Vagina (tissue), 2 donors: ENCODE measurements at regions not wholly inside any gene's neighbourhood (a gene's known extent, or its start where the extent isn't known, plus 50 kb on each side); places are given as distances from the start of the nearest gene placed in this dataset.

ENCODE experiments used
- DNase-seq, 2 donors: peaks; one replicate each; pipeline ENCODE4 v3.0.0-alpha.2; 2017; ENCODE audit errors: extremely low spot score in 2 of 2
- H3K27ac ChIP-seq: fragments of 200-600 bp; sonication (generic); one replicate; pipeline ENCODE4 v1.5.1; 2019
- H3K27me3 ChIP-seq: fragments of 200-600 bp; sonication (generic); one replicate; pipeline ENCODE4 v1.5.1; 2019
- H3K36me3 ChIP-seq, 2 donors: fragments of 200-600 bp; sonication (generic); one replicate each; pipeline ENCODE4 v1.5.1; 2017 to 2019
- H3K4me1 ChIP-seq: fragments of 200-600 bp; sonication (generic); one replicate; pipeline ENCODE4 v1.5.1; 2019
- H3K4me3 ChIP-seq, 2 donors: fragments of 200-600 bp; sonication (generic); 1 replicate in 1 of 2; 2 replicates in 1 of 2; pipeline ENCODE4 v1.5.1; 2016 to 2019
- H3K9me3 ChIP-seq: fragments of 200-600 bp; sonication (generic); one replicate; pipeline ENCODE4 v1.5.1; 2019
- POLR2A ChIP-seq, 2 donors: fragments of 450-650 bp; IDR thresholded peaks; one replicate each; pipeline ENCODE4 v1.6.1; 2017; ENCODE audit warnings: antibody characterized with exemption in 2 of 2, mild to moderate bottlenecking in 2 of 2, moderate library complexity in 2 of 2
- POLR2AphosphoS5 ChIP-seq, 2 donors: sonication (generic); formaldehyde crosslinking; IDR thresholded peaks; one replicate each; pipeline ENCODE4 v1.9.0; 2017; ENCODE audit warnings: antibody characterized with exemption in 2 of 2, mild to moderate bottlenecking in 2 of 2, low read depth in 1 of 2; ENCODE audit not compliant: insufficient read depth in 1 of 2
- intact Hi-C: fragments of 100-400 bp; cut with DNase I; formaldehyde crosslinking; loops from one replicate; pipeline ENCODE4 v1.15.1; 2023
- TF ChIP-seq, protein P1 (sequence below), 3 experiments: fragments of 450-650 bp in 2 of 3; fragments of 200-600 bp in 1 of 3; sonication (generic) in 1 of 3; IDR thresholded peaks; one replicate each; pipeline ENCODE4 v1.5.1; 2017 to 2019; ENCODE audit warnings: antibody characterized with exemption in 3 of 3, mild to moderate bottlenecking in 2 of 3, moderate library complexity in 2 of 3

DNA sequence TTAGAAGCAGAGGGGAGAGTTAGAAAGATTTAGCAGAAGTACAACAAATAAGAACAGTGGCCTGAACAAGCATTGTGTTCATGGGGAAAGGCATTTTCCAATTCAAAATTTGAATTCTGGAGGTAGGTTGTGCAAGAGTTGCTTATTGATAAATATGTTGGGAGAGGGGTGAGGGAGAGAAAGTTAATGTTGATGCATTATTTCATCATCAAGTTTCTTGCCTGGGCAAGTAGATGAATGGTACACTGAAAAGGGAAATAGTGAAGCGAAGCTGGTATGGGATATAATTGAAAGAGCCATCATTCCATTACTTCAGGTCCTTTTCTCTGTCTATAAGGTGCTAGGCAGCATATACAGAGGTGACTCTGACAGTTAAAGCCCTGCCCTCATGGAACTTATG, 288.9 kb upstream of the GBE1 start:
- Histone ChIP-seq H3K9me3 (no peaks in the 10 kb centered on the region), H3K4me1 (no peaks in the 10 kb centered on the region), H3K27me3 (no peaks in the 10 kb centered on the region), H3K36me3 (no peaks in the 10 kb centered on the region), H3K4me3 (no peak overlapping the region), H3K27ac (no peak overlapping the region)
- intact Hi-C loops: no loop called here
- no peak for DNase-seq
- TF ChIP-seq POLR2AphosphoS5 (IDR thresholded peaks at IDR 0.05; ENCODE audit: insufficient read depth in 1 of 2, low read depth in 1 of 2): no peak
- TF ChIP-seq, protein P1, sequence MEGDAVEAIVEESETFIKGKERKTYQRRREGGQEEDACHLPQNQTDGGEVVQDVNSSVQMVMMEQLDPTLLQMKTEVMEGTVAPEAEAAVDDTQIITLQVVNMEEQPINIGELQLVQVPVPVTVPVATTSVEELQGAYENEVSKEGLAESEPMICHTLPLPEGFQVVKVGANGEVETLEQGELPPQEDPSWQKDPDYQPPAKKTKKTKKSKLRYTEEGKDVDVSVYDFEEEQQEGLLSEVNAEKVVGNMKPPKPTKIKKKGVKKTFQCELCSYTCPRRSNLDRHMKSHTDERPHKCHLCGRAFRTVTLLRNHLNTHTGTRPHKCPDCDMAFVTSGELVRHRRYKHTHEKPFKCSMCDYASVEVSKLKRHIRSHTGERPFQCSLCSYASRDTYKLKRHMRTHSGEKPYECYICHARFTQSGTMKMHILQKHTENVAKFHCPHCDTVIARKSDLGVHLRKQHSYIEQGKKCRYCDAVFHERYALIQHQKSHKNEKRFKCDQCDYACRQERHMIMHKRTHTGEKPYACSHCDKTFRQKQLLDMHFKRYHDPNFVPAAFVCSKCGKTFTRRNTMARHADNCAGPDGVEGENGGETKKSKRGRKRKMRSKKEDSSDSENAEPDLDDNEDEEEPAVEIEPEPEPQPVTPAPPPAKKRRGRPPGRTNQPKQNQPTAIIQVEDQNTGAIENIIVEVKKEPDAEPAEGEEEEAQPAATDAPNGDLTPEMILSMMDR (IDR thresholded peaks at IDR 0.05): no peak
- no peak for TF ChIP-seq POLR2A (IDR thresholded peaks at IDR 0.05)

GRCh38 chr3:82048711-82049110, 287.3 kb upstream of the GBE1 start:
- intact Hi-C loops: no loop called here
- H3K27ac ChIP-seq: no peak overlapping the region
- no peaks in the 10 kb centered on the region for H3K9me3 ChIP-seq
- H3K4me1 ChIP-seq: no peaks in the 10 kb centered on the region
- H3K36me3 ChIP-seq: no peaks in the 10 kb centered on the region
- TF ChIP-seq POLR2AphosphoS5 (IDR thresholded peaks at IDR 0.05; ENCODE audit: insufficient read depth in 1 of 2, low read depth in 1 of 2): no peak
- TF ChIP-seq, protein P1 (IDR thresholded peaks at IDR 0.05): no peak
- no peak for TF ChIP-seq POLR2A (IDR thresholded peaks at IDR 0.05)
- H3K27me3 ChIP-seq: no peaks in the 10 kb centered on the region
- H3K4me3 ChIP-seq: no peak overlapping the region
- no peak for DNase-seq

DNA sequence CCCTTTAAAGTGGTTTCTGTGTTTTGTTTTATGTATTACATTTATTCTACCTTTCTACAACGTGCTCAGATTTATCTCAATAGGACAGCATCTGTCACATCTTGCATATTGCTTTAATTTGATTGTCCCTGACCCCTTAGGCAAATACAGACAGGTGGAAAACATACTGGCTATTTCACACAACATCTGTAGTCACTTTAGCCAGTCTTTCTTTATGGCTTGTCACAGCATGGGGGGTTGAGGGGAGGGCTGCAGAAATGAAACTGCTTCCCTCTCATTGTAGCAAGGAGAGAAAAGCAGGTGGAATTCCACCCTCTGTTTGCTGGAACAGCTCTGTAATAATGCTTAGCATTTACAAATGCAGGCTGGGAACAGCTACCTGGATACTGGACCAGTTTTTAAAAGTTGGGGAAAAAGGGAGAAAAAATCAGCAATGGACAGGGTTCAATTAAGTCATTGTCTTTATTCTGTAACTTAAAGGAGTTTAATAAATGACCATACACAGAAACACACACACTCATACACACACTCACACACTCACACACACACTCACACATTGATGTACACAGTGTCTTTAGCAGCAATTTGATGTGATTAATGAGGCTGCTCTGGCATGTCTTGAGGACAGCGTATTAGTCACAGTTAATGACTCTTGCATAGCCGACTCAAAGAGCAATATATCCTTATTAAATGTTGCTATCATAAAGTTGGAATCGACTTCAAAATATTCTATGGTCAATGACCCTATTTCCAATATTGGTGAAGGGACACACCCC, 283.7 kb upstream of the GBE1 start:
- H3K27ac ChIP-seq: no peak overlapping the region
- H3K9me3 ChIP-seq: no peaks in the 10 kb centered on the region
- TF ChIP-seq POLR2AphosphoS5 (IDR thresholded peaks at IDR 0.05; ENCODE audit: insufficient read depth in 1 of 2, low read depth in 1 of 2): no peak
- TF ChIP-seq, protein P1 (IDR thresholded peaks at IDR 0.05): no peak
- no peak for TF ChIP-seq POLR2A (IDR thresholded peaks at IDR 0.05)
- no peaks in the 10 kb centered on the region for H3K36me3 ChIP-seq
- no peak overlapping the region for H3K4me3 ChIP-seq
- intact Hi-C loops: no loop called here
- H3K27me3 ChIP-seq: no peaks in the 10 kb centered on the region
- no peaks in the 10 kb centered on the region for H3K4me1 ChIP-seq
- no peak for DNase-seq

DNA sequence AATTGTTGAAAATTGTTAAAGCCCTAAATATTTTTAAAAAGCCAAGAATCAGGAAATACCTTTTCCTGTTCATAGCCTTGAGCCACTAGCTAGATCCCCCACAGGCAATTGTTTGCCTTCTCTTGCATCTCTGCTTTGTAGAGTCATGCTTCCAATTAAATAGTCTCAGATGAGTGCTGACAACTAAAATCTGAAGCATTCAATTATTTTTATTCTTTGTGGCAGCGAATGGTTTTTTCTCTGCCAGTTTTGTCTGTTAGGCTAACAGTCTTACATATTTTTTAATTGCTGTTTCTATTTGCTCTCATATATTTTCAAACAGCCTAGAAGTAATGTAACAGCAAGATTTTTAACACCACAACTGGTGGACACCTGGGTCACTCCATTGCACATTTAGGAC, 277.1 kb upstream of the GBE1 start:
- H3K27ac ChIP-seq: no peak overlapping the region
- intact Hi-C loops: no loop called here
- H3K27me3 ChIP-seq: no peaks in the 10 kb centered on the region
- TF ChIP-seq POLR2AphosphoS5 (IDR thresholded peaks at IDR 0.05; ENCODE audit: insufficient read depth in 1 of 2, low read depth in 1 of 2) (no peak), POLR2A (IDR thresholded peaks at IDR 0.05) (no peak)
- TF ChIP-seq, protein P1 (IDR thresholded peaks at IDR 0.05): no peak
- no peaks in the 10 kb centered on the region for H3K36me3 ChIP-seq
- no peak for DNase-seq
- no peak overlapping the region for H3K4me3 ChIP-seq
- no peaks in the 10 kb centered on the region for H3K4me1 ChIP-seq
- H3K9me3 ChIP-seq: no peaks in the 10 kb centered on the region

GRCh38 chr3:82033186-82033585, 271.7 kb upstream of the GBE1 start:
- no peak overlapping the region for H3K4me3 ChIP-seq
- H3K9me3 ChIP-seq: no peaks in the 10 kb centered on the region
- no peaks in the 10 kb centered on the region for H3K27me3 ChIP-seq
- no peak overlapping the region for H3K27ac ChIP-seq
- DNase-seq: no peak
- TF ChIP-seq POLR2A (IDR thresholded peaks at IDR 0.05): no peak
- no peak for TF ChIP-seq POLR2AphosphoS5 (IDR thresholded peaks at IDR 0.05; ENCODE audit: insufficient read depth in 1 of 2, low read depth in 1 of 2)
- TF ChIP-seq, protein P1 (IDR thresholded peaks at IDR 0.05): no peak
- H3K36me3 ChIP-seq: no peaks in the 10 kb centered on the region
- H3K4me1 ChIP-seq: no peaks in the 10 kb centered on the region
- intact Hi-C loops: no loop called here
